DMS114 treated with DMSO at 0.1 percent for 48 hours (cell line): ENCODE measurements at regions not wholly inside any gene's neighbourhood (a gene's known extent, or its start where the extent isn't known, plus 50 kb on each side); places are given as distances from the start of the nearest gene placed in this dataset.
"Not testable (repeated sequence)": the region's sequence is repeated elsewhere in the genome, so short reads cannot be mapped to it uniquely, and the experiment has no call there.

Experiments used
- DNase-seq: peaks from one replicate; lab custom pipeline; 2025; ENCODE audit not compliant: unreplicated experiment; lab: John Stamatoyannopoulos, UW

GRCh38 chr6:78771586-78771985 lies 95.8 kb upstream of the IRAK1BP1 start:
- DNase-seq, result no peak

GRCh38 chr6:78781001-78781400 lies 86.3 kb upstream of the IRAK1BP1 start:
- no peak for DNase-seq

- DNase-seq, result not testable (repeated sequence)
Measured at GRCh38 chr6:78783366-78783765, 84.0 kb upstream of the IRAK1BP1 start.

GRCh38 chr6:78797270-78797669 lies 70.1 kb upstream of the IRAK1BP1 start:
- no peak for DNase-seq

GRCh38 chr6:78799682-78800081 lies 67.7 kb upstream of the IRAK1BP1 start:
- DNase-seq, result no peak

GRCh38 chr6:78806792-78807191 lies 60.6 kb upstream of the IRAK1BP1 start:
- DNase-seq, result not testable (repeated sequence)

- not testable (repeated sequence) for DNase-seq
Measured at GRCh38 chr6:78807655-78808355, 59.5 kb upstream of the IRAK1BP1 start.

- no peak for DNase-seq
Measured at GRCh38 chr6:78808356-78808891, 58.9 kb upstream of the IRAK1BP1 start.

- DNase-seq, result no peak
Measured at GRCh38 chr6:78808933-78809332, 58.4 kb upstream of the IRAK1BP1 start.

GRCh38 chr6:78810146-78810545 lies 57.2 kb upstream of the IRAK1BP1 start:
- peak; percentile 9 for DNase-seq

- DNase-seq, result no peak
Measured at GRCh38 chr6:78810698-78811097, 56.7 kb upstream of the IRAK1BP1 start.
